GM12878 (cell line): ENCODE measurements at regions not wholly inside any gene's neighbourhood (a gene's known extent, or its start where the extent isn't known, plus 50 kb on each side); places are given as distances from the start of the nearest gene placed in this dataset.

Experiments
- ATAC-seq: fragments of 200-7000 bp; cut with Tn5 transposase; 3 replicates; pipeline ENCODE4 v1.9.1; 2020; ENCODE audit warnings: mild to moderate bottlenecking, moderate library complexity
- BruUV-seq: library from RNA; stranded (reverse); fragments of 400-500 nt; replicated peaks from 2 replicates; lab custom pipeline; 2021; lab: Mats Ljungman, UMichigan
- CTCF ChIA-PET: fragments of 300-600 bp; sonication (Branson Sonifier 250); formaldehyde crosslinking; extraction: SDS; loops from one replicate; lab custom pipeline; 2021; ENCODE audit warnings: inconsistent platforms; lab: Yijun Ruan, JAX
- POLR2A ChIA-PET: fragments of 350-600 bp; formaldehyde crosslinking; extraction: SDS; loops from one replicate; lab custom pipeline; 2021; ENCODE audit warnings: inconsistent platforms; lab: Charles Lee
- RAD21 ChIA-PET: fragments of 300-600 bp; sonication (Branson Sonifier 250); formaldehyde crosslinking; loops from one replicate; lab custom pipeline; 2023; ENCODE audit warnings: antibody characterized with exemption; ENCODE audit not compliant: unreplicated experiment; lab: Charles Lee
- SMC1A ChIA-PET: fragments of 300-600 bp; sonication (Branson Sonifier 250); formaldehyde crosslinking; loops from one replicate; lab custom pipeline; 2023; ENCODE audit not compliant: unreplicated experiment, uncharacterized antibody; lab: Charles Lee
- DNase-seq: peaks from one replicate; pipeline ENCODE4 v3.0.0-alpha.2; 2011; ENCODE audit warnings: low read depth, low spot score
- FAIRE-seq: peaks from 3 replicates; lab custom pipeline; 2011; peaks lifted over from hg19 to GRCh38; lab: Jason Lieb, UNC
- H2AFZ ChIP-seq: 2 replicates; pipeline ENCODE4 v1.6.0; 2011; ENCODE audit warnings: low read depth, low read length, control low read depth; ENCODE audit not compliant: control insufficient read depth
- H3K27ac ChIP-seq: 2 replicates; pipeline ENCODE4 v1.5.1; 2011; ENCODE audit warnings: control low read depth; ENCODE audit not compliant: control insufficient read depth, insufficient read depth
- H3K27me3 ChIP-seq, 2 experiments: replicated peaks in 1 of 2; 2 replicates each; pipeline versions ENCODE4 v1.6.0 to v1.6.1; 2011; ENCODE audit warnings: low read length in 1 of 2; ENCODE audit not compliant: control insufficient read depth in 2 of 2, insufficient read depth in 2 of 2
- H3K36me3 ChIP-seq, 2 experiments: 2 replicates each; pipeline ENCODE4 v1.5.1; 2011; ENCODE audit warnings: low read length in 1 of 2; ENCODE audit not compliant: control insufficient read depth in 2 of 2, insufficient read depth in 2 of 2
- H3K4me1 ChIP-seq: 2 replicates; pipeline ENCODE4 v1.6.1; 2011; ENCODE audit warnings: mild to moderate bottlenecking, low read length, moderate library complexity, mixed read lengths; ENCODE audit not compliant: control insufficient read depth, insufficient read depth
- H3K4me2 ChIP-seq: 2 replicates; pipeline ENCODE4 v1.6.0; 2011; ENCODE audit warnings: control low read depth; ENCODE audit not compliant: control insufficient read depth, insufficient read depth
- H3K4me3 ChIP-seq: fragments of 200-600 bp; sonication (generic); 2 replicates; pipeline ENCODE4 v1.5.1; 2016
- H3K79me2 ChIP-seq: 2 replicates; pipeline ENCODE4 v1.6.0; 2011; ENCODE audit warnings: low read length; ENCODE audit not compliant: control insufficient read depth, insufficient read depth
- H3K9ac ChIP-seq: 2 replicates; pipeline ENCODE4 v1.8.0; 2011; ENCODE audit warnings: low read length, control low read depth, mixed read lengths; ENCODE audit not compliant: control insufficient read depth, insufficient read depth
- H3K9me3 ChIP-seq: replicated peaks from 3 replicates; pipeline ENCODE4 v1.5.1; 2011; ENCODE audit warnings: mild to moderate bottlenecking, low read length; ENCODE audit not compliant: control insufficient read depth, insufficient read depth
- H4K20me1 ChIP-seq: 2 replicates; pipeline ENCODE4 v1.6.0; 2011; ENCODE audit not compliant: control insufficient read depth, insufficient read depth
- BMI1 ChIP-seq: fragments of 450-650 bp; IDR thresholded peaks from 2 replicates; pipeline ENCODE4 v1.6.1; 2016; ENCODE audit warnings: mild to moderate bottlenecking, moderate library complexity, borderline replicate concordance
- CBFB ChIP-seq: IDR thresholded peaks from 2 replicates; pipeline ENCODE4 v1.6.1; 2016; ENCODE audit warnings: antibody characterized with exemption, low read depth
- CREM ChIP-seq: IDR thresholded peaks from 2 replicates; pipeline ENCODE4 v1.6.1; 2014; ENCODE audit warnings: antibody characterized with exemption, low read depth
- ESRRA ChIP-seq: IDR thresholded peaks from 2 replicates; pipeline ENCODE4 v1.6.1; 2012; ENCODE audit warnings: mild to moderate bottlenecking, low read length, improper control_type of control experiment
- IKZF1 ChIP-seq: fragments of 450-650 bp; conservative IDR thresholded peaks from 2 replicates; pipeline ENCODE4 v1.6.1; 2017; ENCODE audit warnings: antibody characterized with exemption, mild to moderate bottlenecking
- KDM1A ChIP-seq: fragments of 200-600 bp; sonication (generic); IDR thresholded peaks from 2 replicates; pipeline ENCODE4 v1.6.1; 2016; ENCODE audit warnings: borderline replicate concordance
- MXI1 ChIP-seq: fragments of 150-350 bp; IDR thresholded peaks from 2 replicates; pipeline ENCODE4 v1.6.1; 2011; ENCODE audit warnings: low read depth, mild to moderate bottlenecking, inconsistent platforms, low read length, improper control_type of control experiment
- NR2C1 ChIP-seq: fragments of 450-650 bp; IDR thresholded peaks from 2 replicates; pipeline ENCODE4 v1.6.1; 2017; ENCODE audit warnings: antibody characterized with exemption, mild to moderate bottlenecking, moderate library complexity
- RCOR1 ChIP-seq: conservative IDR thresholded peaks from 2 replicates; pipeline ENCODE4 v1.6.1; 2012; ENCODE audit warnings: low read depth, low read length, improper control_type of control experiment
- STAT3 ChIP-seq: IDR thresholded peaks from 2 replicates; pipeline ENCODE4 v1.6.1; 2011; ENCODE audit warnings: low read depth, low read length, improper control_type of control experiment
- TBL1XR1 ChIP-seq: IDR thresholded peaks from 2 replicates; pipeline ENCODE4 v1.6.1; 2012; ENCODE audit warnings: low read depth, low read length, improper control_type of control experiment
- ZNF687 ChIP-seq: fragments of 450-650 bp; IDR thresholded peaks from 2 replicates; pipeline ENCODE4 v1.6.1; 2017; ENCODE audit warnings: mild to moderate bottlenecking, moderate library complexity
- WGBS: methylation state at CpG from one replicate; pipeline ENCODE4 v1.1.6; 2016; ENCODE audit warnings: low lambda C conversion rate; ENCODE audit not compliant: insufficient replicate concordance, insufficient coverage; ENCODE audit errors: missing lambda C conversion rate; 5-methylcytosine and 5-hydroxymethylcytosine counted together
- in situ Hi-C: fragments of 300-500 bp; cut with MboI; formaldehyde crosslinking; loops from 9 replicates; pipeline ENCODE4 v1.14.3; 2018; ENCODE audit warnings: mixed read lengths
- intact Hi-C: fragments of 100-400 bp; cut with micrococcal nuclease; formaldehyde crosslinking; loops from one replicate; pipeline ENCODE4 v1.14.2; 2022; ENCODE audit not compliant: unreplicated experiment
- TF ChIP-seq, protein P1 (sequence below): fragments of 450-650 bp; formaldehyde crosslinking; IDR thresholded peaks from 2 replicates; pipeline ENCODE4 v1.4.0; 2022; ENCODE audit warnings: mild to moderate bottlenecking, moderate library complexity

DNA sequence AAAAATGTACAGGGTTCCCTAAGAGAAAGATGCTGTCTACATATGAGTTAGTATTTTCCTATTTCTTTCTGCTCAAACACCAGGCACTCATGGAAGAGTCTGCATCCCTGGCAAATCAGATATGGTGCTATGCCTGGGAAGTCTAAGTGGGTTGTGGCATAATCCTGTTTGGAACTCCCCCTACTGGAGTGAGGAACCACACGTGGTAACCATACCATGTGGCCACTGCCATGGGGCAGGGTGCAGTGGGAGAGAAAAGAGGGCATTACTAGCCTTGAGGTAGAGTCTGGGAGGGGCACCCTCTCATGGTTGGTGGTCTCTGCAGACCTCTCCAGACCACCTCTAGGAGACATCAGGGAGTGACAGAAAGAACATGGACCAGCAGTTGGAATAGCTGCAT is 257.9 kb upstream of the ATP5MC3 start:
- BruUV-seq: no TSS peak
- Histone ChIP-seq H2AFZ (no peak overlapping the region), H3K9ac (no peak overlapping the region), H3K4me1 (no peaks in the 10 kb centered on the region), H3K9me3 (no peaks in the 10 kb centered on the region), H3K27ac (no peak overlapping the region), H3K27me3 (no peaks in the 10 kb centered on the region), H3K4me2 (no peak overlapping the region), H4K20me1 (no peaks in the 10 kb centered on the region), H3K36me3 (no peaks in the 10 kb centered on the region), H3K4me3 (no peak overlapping the region), H3K79me2 (no peaks in the 10 kb centered on the region)
- in situ Hi-C loops (no loop called here), intact Hi-C loops (no loop called here)
- whole genome bisulfite sequencing: 0% methylated on average over 1 of the region's 1 CpG
- FAIRE-seq (no peak), DNase-seq (no peak), ATAC-seq (no peak)
- ChIA-PET RAD21 (no interaction called here), CTCF (interaction anchor here (1.2 kb wide), 1 partner anchor 19 kb away, joined by 3 read pairs; no protein-coding TSS in a partner anchor), SMC1A (no interaction called here), POLR2A (no interaction called here)
- no peak for TF ChIP-seq BMI1
- TF ChIP-seq TBL1XR1: no peak
- TF ChIP-seq STAT3: no peak

- intact Hi-C loops: no loop called here
- no TSS peak for BruUV-seq
- Histone ChIP-seq H3K79me2 (no peaks in the 10 kb centered on the region), H3K27ac (no peak overlapping the region), H3K27me3 (no peaks in the 10 kb centered on the region), H3K4me2 (no peak overlapping the region), H3K4me3 (no peak overlapping the region), H3K9me3 (no peaks in the 10 kb centered on the region), H3K36me3 (no peaks in the 10 kb centered on the region), H3K4me1 (no peaks in the 10 kb centered on the region), H2AFZ (no peak overlapping the region), H4K20me1 (no peaks in the 10 kb centered on the region), H3K9ac (no peak overlapping the region)
- ATAC-seq (no peak), FAIRE-seq (no peak), DNase-seq (no peak)
- ChIA-PET RAD21 (no interaction called here), CTCF (interaction anchor here (0.9 kb wide), 1 partner anchor 15 kb away, joined by 3 read pairs; no protein-coding TSS in a partner anchor), POLR2A (no interaction called here), SMC1A (no interaction called here)
- in situ Hi-C loops: no loop called here
- TF ChIP-seq CBFB: no peak
- TF ChIP-seq, protein P1, sequence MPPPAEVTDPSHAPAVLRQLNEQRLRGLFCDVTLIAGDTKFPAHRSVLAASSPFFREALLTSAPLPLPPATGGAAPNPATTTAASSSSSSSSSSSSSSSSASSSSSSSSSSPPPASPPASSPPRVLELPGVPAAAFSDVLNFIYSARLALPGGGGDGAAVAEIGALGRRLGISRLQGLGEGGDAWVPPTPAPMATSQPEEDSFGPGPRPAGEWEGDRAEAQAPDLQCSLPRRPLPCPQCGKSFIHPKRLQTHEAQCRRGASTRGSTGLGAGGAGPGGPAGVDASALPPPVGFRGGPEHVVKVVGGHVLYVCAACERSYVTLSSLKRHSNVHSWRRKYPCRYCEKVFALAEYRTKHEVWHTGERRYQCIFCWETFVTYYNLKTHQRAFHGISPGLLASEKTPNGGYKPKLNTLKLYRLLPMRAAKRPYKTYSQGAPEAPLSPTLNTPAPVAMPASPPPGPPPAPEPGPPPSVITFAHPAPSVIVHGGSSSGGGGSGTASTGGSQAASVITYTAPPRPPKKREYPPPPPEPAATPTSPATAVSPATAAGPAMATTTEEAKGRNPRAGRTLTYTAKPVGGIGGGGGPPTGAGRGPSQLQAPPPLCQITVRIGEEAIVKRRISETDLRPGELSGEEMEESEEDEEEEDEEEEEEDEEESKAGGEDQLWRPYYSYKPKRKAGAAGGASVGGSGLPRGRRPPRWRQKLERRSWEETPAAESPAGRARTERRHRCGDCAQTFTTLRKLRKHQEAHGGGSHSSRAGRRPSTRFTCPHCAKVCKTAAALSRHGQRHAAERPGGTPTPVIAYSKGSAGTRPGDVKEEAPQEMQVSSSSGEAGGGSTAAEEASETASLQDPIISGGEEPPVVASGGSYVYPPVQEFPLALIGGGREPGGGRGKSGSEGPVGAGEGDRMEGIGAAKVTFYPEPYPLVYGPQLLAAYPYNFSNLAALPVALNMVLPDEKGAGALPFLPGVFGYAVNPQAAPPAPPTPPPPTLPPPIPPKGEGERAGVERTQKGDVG (CRISPR knock-in tag): no peak
- TF ChIP-seq CREM: no peak
- no peak for TF ChIP-seq ESRRA
- TF ChIP-seq MXI1: no peak
- TF ChIP-seq IKZF1: no peak
- TF ChIP-seq ZNF687: no peak
- no peak for TF ChIP-seq NR2C1
- no peak for TF ChIP-seq RCOR1
- TF ChIP-seq KDM1A: no peak
These were observed 255.7 kb upstream of the ATP5MC3 start for GRCh38 chr2:175437167-175437566.
